NCI-H146 treated with DMSO at 0.1 percent for 48 hours (cell line): ENCODE measurements at regions not wholly inside any gene's neighbourhood (a gene's known extent, or its start where the extent isn't known, plus 50 kb on each side); places are given as distances from the start of the nearest gene placed in this dataset.
"Not testable (repeated sequence)": the region's sequence is repeated elsewhere in the genome, so short reads cannot be mapped to it uniquely, and the experiment has no call there.

ENCODE experiments used
- DNase-seq: peaks from one replicate; lab custom pipeline; 2025; ENCODE audit not compliant: unreplicated experiment; lab: John Stamatoyannopoulos, UW

DNA sequence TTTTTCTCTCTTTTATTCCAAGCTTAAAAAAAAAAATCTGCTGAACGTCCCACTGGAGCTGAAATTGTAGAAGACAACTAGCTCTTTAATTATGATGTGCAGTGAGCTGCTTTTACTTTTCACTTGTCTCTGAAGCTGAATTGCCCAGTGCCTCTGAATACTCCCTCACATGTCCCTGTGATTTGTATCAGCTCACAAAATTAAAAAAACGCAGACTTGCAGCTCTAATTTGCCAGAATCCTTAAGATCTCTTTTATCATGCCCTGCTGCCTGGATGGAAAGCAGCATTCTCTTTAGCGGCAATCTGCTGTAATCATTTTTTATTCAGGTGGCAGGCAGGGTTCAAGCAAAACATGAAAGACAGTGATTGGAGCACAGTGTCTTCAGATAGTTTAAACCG lies 443.8 kb upstream of the SPTLC3 start:
- DNase-seq, result no peak

DNA sequence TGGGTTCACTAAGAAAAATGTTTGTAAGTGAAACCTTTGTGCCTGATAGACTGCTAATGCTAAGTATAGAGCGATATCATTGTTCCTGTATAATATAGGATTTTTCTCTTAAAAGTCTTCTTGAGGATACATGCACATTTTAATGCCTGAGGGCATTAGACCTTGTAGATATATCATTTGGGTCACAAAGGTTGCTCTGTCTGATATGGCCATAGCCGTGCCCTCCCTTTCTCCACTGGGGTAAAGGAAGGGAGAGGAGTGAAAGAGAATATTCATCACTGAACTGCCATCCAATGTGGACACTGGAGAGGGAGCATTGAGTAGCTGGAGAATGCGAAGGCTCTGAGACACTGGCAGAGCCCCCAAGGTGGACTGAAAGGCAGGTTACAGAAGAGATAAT lies 442.2 kb upstream of the SPTLC3 start:
- DNase-seq, result no peak

DNA sequence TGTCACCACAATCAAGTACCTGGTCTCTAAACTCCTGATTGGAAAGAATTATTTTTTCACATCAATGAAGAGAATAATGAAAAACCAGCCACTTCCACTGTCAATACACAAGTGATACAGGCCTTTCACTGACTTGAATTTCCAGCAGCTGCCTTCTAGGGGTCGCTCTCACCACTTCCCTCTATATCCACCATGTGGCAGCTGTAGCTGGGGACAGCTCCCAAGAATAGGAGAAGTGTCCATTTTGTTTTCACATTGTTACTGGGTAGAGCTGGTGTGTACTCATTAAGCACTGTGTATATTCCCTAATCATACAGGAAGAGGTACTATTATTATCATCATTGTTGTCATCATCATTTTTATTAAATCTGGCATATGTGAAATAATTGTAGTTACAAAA lies 438.4 kb upstream of the SPTLC3 start:
- DNase-seq, result peak; percentile 69

- no peak for DNase-seq
Measured at GRCh38 chr20:12573442-12573841, 435.3 kb upstream of the SPTLC3 start.

DNA sequence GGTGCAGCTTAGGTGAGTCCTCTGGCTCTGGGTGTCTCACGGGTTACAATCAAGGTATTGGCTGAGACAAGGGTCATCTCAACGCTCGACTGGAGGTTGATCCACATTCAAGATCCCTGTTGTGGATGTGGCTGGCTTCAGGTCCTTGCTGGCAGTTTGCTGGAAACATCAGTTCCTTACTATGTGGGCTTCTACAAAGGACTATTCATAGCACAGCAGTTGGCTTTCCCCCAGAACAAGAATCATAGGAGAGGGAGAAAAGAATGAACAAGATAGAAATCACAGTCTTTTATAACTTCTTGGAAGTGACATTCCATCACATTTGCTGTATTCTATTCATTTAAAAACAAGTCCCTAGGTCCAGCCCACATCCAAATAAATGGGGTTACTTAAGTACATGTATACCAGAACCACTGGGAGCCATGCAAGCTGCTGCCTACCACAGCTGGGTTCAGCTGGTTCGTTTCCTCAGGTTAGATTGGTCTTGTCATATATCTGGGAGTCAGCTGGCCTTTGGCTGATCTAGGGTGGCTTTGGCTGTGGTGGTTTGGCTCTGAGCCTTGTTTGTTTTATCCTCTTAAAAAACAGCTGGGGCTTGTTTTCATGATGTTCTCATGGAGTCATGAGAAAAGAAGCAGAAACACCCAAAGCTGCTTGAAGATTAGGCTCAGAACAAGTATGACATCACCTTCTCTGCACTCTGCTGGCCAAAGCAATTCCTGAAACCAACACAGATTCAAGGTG lies 433.2 kb upstream of the SPTLC3 start:
- no peak for DNase-seq

DNA sequence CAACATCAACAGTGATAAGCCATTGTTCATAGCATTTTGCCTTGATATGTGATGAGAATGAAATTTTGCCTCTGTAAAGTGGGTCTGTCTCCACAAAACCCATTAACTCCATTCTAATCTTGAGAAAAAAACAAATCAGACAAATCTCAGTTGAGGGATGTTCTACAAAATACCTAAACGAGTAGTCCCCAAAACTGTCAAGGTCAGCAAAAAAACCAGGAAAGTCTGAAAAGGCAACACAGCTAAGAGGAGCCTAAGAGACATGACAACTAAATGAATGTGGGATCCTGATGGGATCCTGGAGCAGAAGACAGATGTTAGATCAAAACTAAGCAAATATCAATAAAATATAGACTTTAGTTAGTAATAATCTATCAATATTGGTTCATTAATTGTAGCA lies 431.6 kb upstream of the SPTLC3 start:
- no peak for DNase-seq

GRCh38 chr20:12581644-12582289 lies 427.0 kb upstream of the SPTLC3 start:
- peak; percentile 89 for DNase-seq

- DNase-seq, result not testable (repeated sequence)
Measured at GRCh38 chr20:12582710-12583109, 426.1 kb upstream of the SPTLC3 start.

DNA sequence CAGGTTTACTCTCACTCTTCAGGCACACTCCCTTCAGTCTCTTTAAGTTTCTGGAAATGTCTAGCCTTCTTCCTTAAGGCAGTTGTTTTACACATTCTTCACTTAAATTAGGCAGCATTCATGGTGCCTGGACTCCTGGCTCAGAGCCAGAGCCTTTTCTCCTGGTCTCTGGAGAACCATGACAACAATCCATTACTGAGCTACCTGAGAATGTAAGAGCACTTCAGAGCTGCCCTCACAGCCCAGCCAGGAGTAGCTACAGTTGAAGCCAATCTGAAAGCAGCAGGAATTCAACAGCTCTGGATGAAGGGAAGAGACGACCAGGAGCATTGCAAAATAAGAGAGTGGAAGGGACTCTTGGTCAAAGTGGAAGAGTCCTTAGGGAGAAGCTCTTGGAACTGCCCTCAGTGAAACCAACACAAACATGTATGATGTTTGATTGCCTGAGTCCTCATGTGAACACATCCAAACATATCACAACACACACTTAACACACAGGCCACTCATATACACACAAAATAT lies 416.8 kb upstream of the SPTLC3 start:
- DNase-seq, result peak; percentile 79

DNA sequence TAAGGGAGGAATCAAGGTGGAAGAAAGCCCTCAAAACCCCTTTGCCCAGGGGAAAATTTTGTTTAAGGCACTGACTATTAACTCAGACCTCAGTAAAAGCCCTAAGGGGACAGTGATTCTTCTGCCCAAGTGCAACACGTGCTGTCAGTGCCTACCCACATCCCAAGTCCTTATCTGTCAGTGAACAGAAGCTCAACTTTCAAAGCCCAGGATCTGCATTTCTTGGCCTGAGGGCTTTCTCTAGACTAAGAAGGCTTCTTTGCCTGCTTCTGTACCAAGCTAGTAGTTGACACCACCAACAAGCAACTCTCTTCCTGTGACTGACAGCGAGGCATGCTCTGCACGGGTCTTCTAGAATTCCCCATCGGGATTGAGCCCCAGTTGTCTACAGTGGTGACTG lies 416.0 kb upstream of the SPTLC3 start:
- DNase-seq, result no peak

DNA sequence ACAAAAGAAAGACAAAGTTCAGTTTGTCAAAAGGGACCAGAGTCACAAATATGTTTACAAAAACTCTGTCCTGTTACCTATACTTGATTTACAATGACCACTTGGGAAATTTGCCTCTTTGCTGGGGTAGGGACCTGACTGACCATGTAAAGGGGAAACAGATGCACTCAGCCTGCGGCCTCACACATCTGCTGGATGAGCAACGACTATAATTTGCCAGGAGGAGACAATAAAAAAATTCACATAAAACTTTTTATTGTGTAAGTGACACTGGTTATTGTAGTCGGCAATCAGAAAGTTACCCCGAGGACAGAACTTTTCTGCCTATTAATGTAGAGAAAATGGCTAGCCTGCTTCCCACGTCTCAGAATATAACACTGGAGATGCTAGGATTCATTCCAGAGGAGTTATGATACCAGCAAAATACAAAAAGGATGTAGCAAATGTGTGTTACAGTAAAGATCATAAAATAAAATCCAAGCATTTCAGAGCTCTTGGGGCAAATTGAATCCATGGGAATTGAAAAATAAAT lies 415.4 kb upstream of the SPTLC3 start:
- no peak for DNase-seq

- no peak for DNase-seq
Measured at GRCh38 chr20:12594410-12595088, 414.2 kb upstream of the SPTLC3 start.

- no peak for DNase-seq
Measured at GRCh38 chr20:12595841-12596240, 412.9 kb upstream of the SPTLC3 start.

DNA sequence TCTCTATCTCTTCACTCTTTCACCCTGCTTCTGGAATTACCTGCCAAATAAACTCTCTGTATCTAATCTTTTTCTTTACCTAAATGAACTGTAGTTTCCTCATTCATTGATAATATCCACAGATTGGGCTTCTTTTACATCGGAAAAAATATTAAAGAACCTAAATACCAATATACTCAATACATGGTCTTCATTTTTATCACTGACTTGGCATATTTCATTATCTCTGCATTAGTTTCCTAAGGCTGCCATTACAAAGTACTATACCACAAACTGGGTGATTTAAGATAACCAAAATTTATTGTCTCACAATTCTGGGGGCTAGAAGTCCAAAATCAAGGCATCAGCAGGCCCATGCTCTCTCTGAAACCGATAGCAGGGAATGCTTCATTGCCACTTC lies 411.9 kb upstream of the SPTLC3 start:
- DNase-seq, result no peak

- no peak for DNase-seq
Measured at GRCh38 chr20:12597551-12597950, 411.2 kb upstream of the SPTLC3 start.

GRCh38 chr20:12598894-12599293 lies 409.9 kb upstream of the SPTLC3 start:
- DNase-seq, result peak; percentile 66

GRCh38 chr20:12599494-12599893 lies 409.3 kb upstream of the SPTLC3 start:
- no peak for DNase-seq

GRCh38 chr20:12605751-12606150 lies 403.0 kb upstream of the SPTLC3 start:
- DNase-seq, result no peak

GRCh38 chr20:12610871-12611270 lies 397.9 kb upstream of the SPTLC3 start:
- DNase-seq, result no peak

DNA sequence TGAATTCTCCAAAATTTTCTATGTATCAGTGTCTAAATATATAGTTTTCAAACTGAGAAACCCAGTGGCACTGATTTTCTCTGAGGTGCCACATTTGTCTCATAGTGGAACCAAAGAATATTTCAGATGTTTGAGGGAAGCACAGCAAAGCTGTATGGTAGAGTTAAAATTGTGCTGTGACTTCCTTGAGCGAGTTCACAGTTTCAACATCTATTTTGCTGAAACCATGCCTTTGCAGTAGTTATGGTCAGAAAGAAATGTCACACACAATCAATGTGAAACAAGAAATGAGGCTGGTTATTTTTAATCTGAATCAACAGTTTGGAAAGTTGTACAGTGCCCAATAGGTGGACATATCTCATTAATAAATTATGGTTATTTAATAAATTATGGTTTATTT lies 394.0 kb upstream of the SPTLC3 start:
- DNase-seq, result no peak

DNA sequence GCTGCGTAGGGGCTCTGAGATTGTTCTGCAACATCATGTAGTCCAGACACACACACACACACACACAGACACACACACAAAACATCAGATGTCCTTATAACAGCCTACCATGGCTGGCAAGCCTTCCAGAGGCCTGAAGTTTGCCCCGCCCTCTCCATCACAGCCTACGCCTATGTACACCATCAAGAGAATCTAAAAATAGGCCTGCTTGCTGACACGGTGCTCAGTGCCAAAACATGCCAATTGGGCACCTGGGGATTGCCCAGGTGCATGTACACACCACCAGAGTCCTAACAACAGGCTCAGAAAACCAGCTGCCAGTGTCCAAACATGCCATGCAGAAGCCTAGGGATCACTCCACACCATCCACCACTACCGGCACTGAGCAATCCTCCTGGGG lies 391.7 kb upstream of the SPTLC3 start:
- no peak for DNase-seq

DNA sequence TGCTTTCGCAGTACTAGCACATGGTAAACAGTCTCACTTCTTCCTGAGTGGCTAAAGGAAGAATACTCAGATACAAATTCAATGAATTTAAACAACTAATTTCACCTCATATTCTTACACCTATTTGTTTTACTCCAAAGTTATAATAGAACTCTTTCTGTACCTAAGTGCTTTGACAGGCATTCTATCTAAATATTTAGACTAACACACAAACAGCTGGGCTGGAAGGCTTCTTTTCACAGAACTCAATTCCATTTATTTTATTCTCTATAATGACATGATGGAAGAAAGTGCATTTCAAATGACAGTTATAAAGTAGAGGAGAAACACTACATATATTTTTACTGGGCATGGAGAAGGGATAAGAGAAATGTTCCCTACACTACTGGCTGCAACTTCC lies 384.9 kb upstream of the SPTLC3 start:
- DNase-seq, result no peak
